ENCODE measurements at regions not wholly inside any gene's neighbourhood (a gene's known extent, or its start where the extent isn't known, plus 50 kb on each side); places are given as distances from the start of the nearest gene placed in this dataset.

DNA sequence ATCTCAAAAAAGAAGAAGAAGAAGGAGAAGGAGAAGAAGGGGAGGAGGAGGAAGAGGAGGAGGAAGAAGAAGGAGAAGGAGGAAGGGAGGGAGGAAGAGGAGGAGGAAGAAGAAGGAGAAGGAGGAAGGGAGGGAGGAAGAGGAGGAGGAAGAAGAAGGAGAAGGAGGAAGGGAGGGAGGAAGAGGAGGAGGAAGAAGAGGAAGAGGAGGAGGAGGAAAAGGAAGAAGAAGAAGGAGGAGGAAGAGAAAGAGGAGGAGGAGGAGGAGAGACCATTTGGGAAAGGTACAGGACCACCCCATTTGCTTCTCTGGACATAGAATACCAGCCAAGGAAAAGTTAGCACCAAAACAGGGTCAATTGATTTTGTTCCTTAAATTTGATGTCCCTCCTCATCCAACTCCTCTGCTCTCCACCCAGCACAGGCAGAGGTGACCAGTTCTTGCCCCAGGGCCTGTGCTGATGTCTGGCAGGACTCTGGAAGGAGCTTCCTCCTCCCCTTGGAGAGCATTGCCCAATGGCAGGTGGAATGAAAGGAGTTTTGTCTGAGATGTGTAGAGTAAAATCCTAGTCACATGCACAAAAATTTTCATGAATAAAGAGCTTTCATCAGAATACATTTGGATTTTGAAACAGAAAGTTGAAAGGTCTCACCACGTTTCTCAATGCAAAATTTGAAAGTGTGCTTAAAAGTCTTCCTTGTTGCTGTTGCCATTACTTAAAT lies 182.9 kb downstream of the LY86 start:
- Histone ChIP-seq H3K36me3 (ENCODE audit: control insufficient read depth in 4 of 4, insufficient read depth in 4 of 4, low read length in 4 of 4) (no peaks in the 10 kb centered on the region), H3K9ac (ENCODE audit: insufficient read depth in 1 of 2, low read length in 2 of 2) (no peak overlapping the region), H3K9me3 (ENCODE audit: control insufficient read depth in 4 of 4, insufficient read depth in 3 of 4, low read length in 3 of 4) (no peaks in the 10 kb centered on the region), H3K27me3 (ENCODE audit: control insufficient read depth in 3 of 3, insufficient read depth in 3 of 3, low read length in 2 of 3) (no peaks in the 10 kb centered on the region), H3K4me3 (no peak overlapping the region), H3K4me1 (ENCODE audit: control insufficient read depth in 5 of 5, insufficient read depth in 5 of 5, low read length in 5 of 5) (peaks cover 0 to 8% (median 0%) of the 10 kb centered on the region in 5 donors), H3K27ac (ENCODE audit: low read depth in 1 of 2, low read length in 1 of 2) (no peak overlapping the region)
- DNase-seq (no peak), ATAC-seq (ENCODE audit: insufficient read depth, low FRiP score) (no peak)
- TF ChIP-seq, protein P1, sequence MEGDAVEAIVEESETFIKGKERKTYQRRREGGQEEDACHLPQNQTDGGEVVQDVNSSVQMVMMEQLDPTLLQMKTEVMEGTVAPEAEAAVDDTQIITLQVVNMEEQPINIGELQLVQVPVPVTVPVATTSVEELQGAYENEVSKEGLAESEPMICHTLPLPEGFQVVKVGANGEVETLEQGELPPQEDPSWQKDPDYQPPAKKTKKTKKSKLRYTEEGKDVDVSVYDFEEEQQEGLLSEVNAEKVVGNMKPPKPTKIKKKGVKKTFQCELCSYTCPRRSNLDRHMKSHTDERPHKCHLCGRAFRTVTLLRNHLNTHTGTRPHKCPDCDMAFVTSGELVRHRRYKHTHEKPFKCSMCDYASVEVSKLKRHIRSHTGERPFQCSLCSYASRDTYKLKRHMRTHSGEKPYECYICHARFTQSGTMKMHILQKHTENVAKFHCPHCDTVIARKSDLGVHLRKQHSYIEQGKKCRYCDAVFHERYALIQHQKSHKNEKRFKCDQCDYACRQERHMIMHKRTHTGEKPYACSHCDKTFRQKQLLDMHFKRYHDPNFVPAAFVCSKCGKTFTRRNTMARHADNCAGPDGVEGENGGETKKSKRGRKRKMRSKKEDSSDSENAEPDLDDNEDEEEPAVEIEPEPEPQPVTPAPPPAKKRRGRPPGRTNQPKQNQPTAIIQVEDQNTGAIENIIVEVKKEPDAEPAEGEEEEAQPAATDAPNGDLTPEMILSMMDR (IDR thresholded peaks at IDR 0.05; ENCODE audit: control extremely low read depth, extremely low read depth), result no peak
- 32 to 61% methylated on average over 1 of the region's 1 CpG for WGBS, 2 donors

DNA sequence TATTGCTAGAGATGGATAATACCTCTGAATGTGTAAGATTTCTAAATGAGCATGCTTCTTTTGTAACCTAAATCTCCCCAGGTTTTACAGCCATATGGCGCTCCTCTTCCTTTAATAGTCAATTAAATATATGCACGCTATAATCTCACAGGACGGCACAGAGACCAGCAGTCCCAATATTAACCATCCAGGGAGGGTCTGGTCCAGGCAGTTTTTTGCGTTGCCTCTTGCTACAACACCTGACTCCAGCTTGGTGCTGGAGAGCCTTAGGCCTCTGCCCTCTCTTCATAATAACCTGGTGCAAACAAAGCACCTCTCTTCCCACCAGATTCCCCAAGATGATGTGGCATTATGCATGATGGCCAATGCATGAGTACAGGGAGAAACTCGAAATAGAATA lies 183.4 kb downstream of the LY86 start:
- Histone ChIP-seq H3K9me3 (ENCODE audit: control insufficient read depth in 4 of 4, insufficient read depth in 3 of 4, low read length in 3 of 4) (no peaks in the 10 kb centered on the region), H3K9ac (ENCODE audit: insufficient read depth in 1 of 2, low read length in 2 of 2) (no peak overlapping the region), H3K27ac (ENCODE audit: low read depth in 1 of 2, low read length in 1 of 2) (no peak overlapping the region), H3K27me3 (ENCODE audit: control insufficient read depth in 3 of 3, insufficient read depth in 3 of 3, low read length in 2 of 3) (no peaks in the 10 kb centered on the region), H3K36me3 (ENCODE audit: control insufficient read depth in 4 of 4, insufficient read depth in 4 of 4, low read length in 4 of 4) (no peaks in the 10 kb centered on the region), H3K4me3 (no peak overlapping the region), H3K4me1 (ENCODE audit: control insufficient read depth in 5 of 5, insufficient read depth in 5 of 5, low read length in 5 of 5) (peaks cover 0 to 8% (median 0%) of the 10 kb centered on the region in 5 donors)
- TF ChIP-seq, protein P1 (IDR thresholded peaks at IDR 0.05; ENCODE audit: control extremely low read depth, extremely low read depth), result no peak
- ATAC-seq (ENCODE audit: insufficient read depth, low FRiP score) (no peak), DNase-seq (no peak)
- WGBS, 2 donors, result 91 to 95% methylated on average over 5 of the region's 5 CpGs

DNA sequence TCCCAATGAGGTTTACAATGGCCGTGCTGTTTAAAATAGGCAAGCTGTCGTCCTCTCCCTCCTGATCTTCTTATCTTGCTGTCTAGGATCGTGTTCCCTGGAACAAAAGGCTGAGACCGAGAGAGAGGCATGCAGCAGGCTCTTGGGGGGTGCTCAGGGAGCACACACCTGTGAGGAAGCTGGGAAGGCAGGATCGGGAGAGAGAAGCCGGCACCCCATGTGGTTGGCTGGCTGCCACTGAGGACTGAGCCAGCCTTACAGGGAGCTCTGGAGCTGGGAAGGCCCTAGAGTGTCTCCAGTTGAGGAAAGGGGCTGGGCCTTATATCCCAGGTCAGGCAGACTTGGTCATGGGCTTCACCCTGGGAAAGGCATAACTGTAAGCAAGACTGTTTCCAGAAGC lies 184.2 kb downstream of the LY86 start:
- no peaks in the 10 kb centered on the region for H3K9me3 ChIP-seq (ENCODE audit: control insufficient read depth in 4 of 4, insufficient read depth in 3 of 4, low read length in 3 of 4)
- TF ChIP-seq, protein P1 (IDR thresholded peaks at IDR 0.05; ENCODE audit: control extremely low read depth, extremely low read depth), result no peak

DNA sequence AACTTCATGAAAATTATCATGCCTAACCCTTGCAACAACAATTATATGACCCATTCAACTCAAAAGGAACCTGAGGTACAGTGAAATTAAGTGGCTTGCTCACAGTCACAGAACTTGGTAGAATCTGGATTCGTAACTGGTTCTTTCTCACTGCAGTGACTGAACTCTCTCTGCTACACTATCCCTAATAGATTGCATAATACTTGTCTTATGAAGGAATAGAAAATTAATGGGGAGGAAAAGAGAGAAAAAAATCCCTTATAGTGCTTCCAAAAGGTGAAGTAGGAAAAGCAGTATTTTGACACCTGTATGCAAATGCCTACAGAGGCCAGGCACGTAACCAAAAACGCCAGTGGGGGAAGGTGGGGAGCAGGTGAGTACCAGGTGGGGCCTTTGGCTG lies 186.6 kb downstream of the LY86 start:
- Histone ChIP-seq H3K4me3 (no peak overlapping the region), H3K27me3 (ENCODE audit: control insufficient read depth in 3 of 3, insufficient read depth in 3 of 3, low read length in 2 of 3) (no peaks in the 10 kb centered on the region), H3K36me3 (ENCODE audit: control insufficient read depth in 4 of 4, insufficient read depth in 4 of 4, low read length in 4 of 4) (no peaks in the 10 kb centered on the region), H3K4me1 (ENCODE audit: control insufficient read depth in 5 of 5, insufficient read depth in 5 of 5, low read length in 5 of 5) (peaks cover 0 to 8% (median 0%) of the 10 kb centered on the region in 5 donors), H3K27ac (ENCODE audit: low read depth in 1 of 2, low read length in 1 of 2) (no peak overlapping the region), H3K9ac (ENCODE audit: insufficient read depth in 1 of 2, low read length in 2 of 2) (no peak overlapping the region), H3K9me3 (ENCODE audit: control insufficient read depth in 4 of 4, insufficient read depth in 3 of 4, low read length in 3 of 4) (no peaks in the 10 kb centered on the region)
- DNase-seq, result no peak
- WGBS, 2 donors, result 93% methylated on average over 3 of the region's 3 CpGs
- ATAC-seq (ENCODE audit: insufficient read depth, low FRiP score), result no peak
- TF ChIP-seq, protein P1 (IDR thresholded peaks at IDR 0.05; ENCODE audit: control extremely low read depth, extremely low read depth), result no peak

More for the DNA sequence above, 184.2 kb downstream of the LY86 start:
- no peak overlapping the region for H3K27ac ChIP-seq (ENCODE audit: low read depth in 1 of 2, low read length in 1 of 2)
- H3K4me1 ChIP-seq (ENCODE audit: control insufficient read depth in 5 of 5, insufficient read depth in 5 of 5, low read length in 5 of 5), result peaks cover 0 to 8% (median 0%) of the 10 kb centered on the region in 5 donors
- no peak for ATAC-seq (ENCODE audit: insufficient read depth, low FRiP score)
- whole genome bisulfite sequencing, 2 donors, result 73 to 83% methylated on average over 6 of the region's 6 CpGs
- no peaks in the 10 kb centered on the region for H3K27me3 ChIP-seq (ENCODE audit: control insufficient read depth in 3 of 3, insufficient read depth in 3 of 3, low read length in 2 of 3)
- no peak overlapping the region for H3K4me3 ChIP-seq
- H3K36me3 ChIP-seq (ENCODE audit: control insufficient read depth in 4 of 4, insufficient read depth in 4 of 4, low read length in 4 of 4), result no peaks in the 10 kb centered on the region
- no peak overlapping the region for H3K9ac ChIP-seq (ENCODE audit: insufficient read depth in 1 of 2, low read length in 2 of 2)
- DNase-seq, result peak; percentile 27 to 54 (median 36)

Measured in lung (tissue), 11 donors.